ENCODE measurements at regions not wholly inside any gene's neighbourhood (a gene's known extent, or its start where the extent isn't known, plus 50 kb on each side); places are given as distances from the start of the nearest gene placed in this dataset.

GRCh38 chr4:96703265-96703664 lies 863.4 kb downstream of the PDHA2 start:
- no peak for TF ChIP-seq CTCF (IDR thresholded peaks at IDR 0.05)
- no peak for TF ChIP-seq ZFX (IDR thresholded peaks at IDR 0.05; ENCODE audit: borderline replicate concordance)
- no peak overlapping the region for H3K27ac ChIP-seq

- TF ChIP-seq ZFX (IDR thresholded peaks at IDR 0.05; ENCODE audit: borderline replicate concordance) (no peak), CTCF (IDR thresholded peaks at IDR 0.05) (no peak)
- no peak overlapping the region for H3K27ac ChIP-seq
Observed at GRCh38 chr4:96708766-96709165, 868.9 kb downstream of the PDHA2 start.

GRCh38 chr4:96713271-96713850 lies 873.5 kb downstream of the PDHA2 start:
- H3K27ac ChIP-seq = no peak overlapping the region
- TF ChIP-seq CTCF (IDR thresholded peaks at IDR 0.05) (no peak), ZFX (IDR thresholded peaks at IDR 0.05; ENCODE audit: borderline replicate concordance) (no peak)

GRCh38 chr4:96729641-96730040 lies 889.7 kb downstream of the PDHA2 start:
- TF ChIP-seq CTCF (IDR thresholded peaks at IDR 0.05) (no peak), ZFX (IDR thresholded peaks at IDR 0.05; ENCODE audit: borderline replicate concordance) (no peak)
- H3K27ac ChIP-seq = peak overlapping the region; percentile 37

GRCh38 chr4:96730432-96730831 lies 890.5 kb downstream of the PDHA2 start:
- TF ChIP-seq CTCF (IDR thresholded peaks at IDR 0.05) (no peak), ZFX (IDR thresholded peaks at IDR 0.05; ENCODE audit: borderline replicate concordance) (no peak)
- peak overlapping the region; percentile 37; the same call in 1 of the 2 replicates for H3K27ac ChIP-seq

GRCh38 chr4:96736352-96736889 lies 896.5 kb downstream of the PDHA2 start:
- TF ChIP-seq CTCF (IDR thresholded peaks at IDR 0.05) (no peak), ZFX (IDR thresholded peaks at IDR 0.05; ENCODE audit: borderline replicate concordance) (no peak)
- no peak overlapping the region for H3K27ac ChIP-seq

- no peak for TF ChIP-seq CTCF (IDR thresholded peaks at IDR 0.05)
- TF ChIP-seq ZFX (IDR thresholded peaks at IDR 0.05; ENCODE audit: borderline replicate concordance) = no peak
- H3K27ac ChIP-seq = no peak overlapping the region; the same call in 1 of the 2 replicates
Observed at GRCh38 chr4:96739101-96739500, 899.2 kb downstream of the PDHA2 start.

Measured in 22Rv1 (cell line).